ENCODE measurements at regions not wholly inside any gene's neighbourhood (a gene's known extent, or its start where the extent isn't known, plus 50 kb on each side); places are given as distances from the start of the nearest gene placed in this dataset.
A peak's percentile ranks its signal among the peaks of the same experiment; 100 is the strongest.

- no peak for TF ChIP-seq CTCF (IDR thresholded peaks at IDR 0.05)
- Mint-ChIP-seq H3K27me3 (ENCODE audit: low read depth, poor library complexity) (peaks cover 8% of the 10 kb centered on the region), H3K27ac (no peak overlapping the region), H3K4me3 (no peak overlapping the region), H3K36me3 (ENCODE audit: low read depth) (no peaks in the 10 kb centered on the region), H3K4me1 (peaks cover 5% of the 10 kb centered on the region), H3K9me3 (no peaks in the 10 kb centered on the region)
- DNase-seq = no peak
Observed at GRCh38 chr1:87588495-87588894, 259.8 kb downstream of the LMO4 start.

DNA sequence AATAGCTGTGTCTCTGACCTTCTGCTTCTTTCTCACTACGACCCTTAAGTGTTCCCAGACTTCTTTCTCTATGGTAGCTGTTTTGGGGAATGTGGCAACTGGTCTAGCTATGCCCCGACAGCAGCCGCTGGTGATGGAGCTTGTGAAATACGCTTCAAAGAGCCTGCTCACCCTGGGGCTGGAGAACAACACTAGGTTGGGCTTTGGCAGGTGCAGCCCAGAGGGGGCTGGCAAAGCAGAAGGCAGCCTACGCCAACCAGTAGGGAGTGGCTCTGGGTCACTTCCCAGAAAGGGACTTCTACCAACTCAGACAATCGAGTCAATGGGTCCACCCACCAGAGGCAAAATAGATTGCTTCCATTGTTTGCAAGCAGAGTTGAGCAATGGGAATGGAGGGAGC, 262.8 kb downstream of the LMO4 start:
- TF ChIP-seq CTCF (IDR thresholded peaks at IDR 0.05) = no peak
- H3K4me1 Mint-ChIP-seq = peaks cover 13% of the 10 kb centered on the region
- H3K9me3 Mint-ChIP-seq = no peaks in the 10 kb centered on the region
- peaks cover 3% of the 10 kb centered on the region for H3K27me3 Mint-ChIP-seq (ENCODE audit: low read depth, poor library complexity)
- H3K4me3 Mint-ChIP-seq = no peak overlapping the region
- DNase-seq = no peak
- no peaks in the 10 kb centered on the region for H3K36me3 Mint-ChIP-seq (ENCODE audit: low read depth)
- no peak overlapping the region for H3K27ac Mint-ChIP-seq

- DNase-seq = no peak
- Mint-ChIP-seq H3K4me1 (peaks cover 17% of the 10 kb centered on the region), H3K36me3 (ENCODE audit: low read depth) (no peaks in the 10 kb centered on the region), H3K27me3 (ENCODE audit: low read depth, poor library complexity) (peaks cover 3% of the 10 kb centered on the region), H3K4me3 (no peak overlapping the region), H3K27ac (no peak overlapping the region), H3K9me3 (no peaks in the 10 kb centered on the region)
- TF ChIP-seq CTCF (IDR thresholded peaks at IDR 0.05) = no peak
Observed at GRCh38 chr1:87592156-87592555, 263.5 kb downstream of the LMO4 start.

DNA sequence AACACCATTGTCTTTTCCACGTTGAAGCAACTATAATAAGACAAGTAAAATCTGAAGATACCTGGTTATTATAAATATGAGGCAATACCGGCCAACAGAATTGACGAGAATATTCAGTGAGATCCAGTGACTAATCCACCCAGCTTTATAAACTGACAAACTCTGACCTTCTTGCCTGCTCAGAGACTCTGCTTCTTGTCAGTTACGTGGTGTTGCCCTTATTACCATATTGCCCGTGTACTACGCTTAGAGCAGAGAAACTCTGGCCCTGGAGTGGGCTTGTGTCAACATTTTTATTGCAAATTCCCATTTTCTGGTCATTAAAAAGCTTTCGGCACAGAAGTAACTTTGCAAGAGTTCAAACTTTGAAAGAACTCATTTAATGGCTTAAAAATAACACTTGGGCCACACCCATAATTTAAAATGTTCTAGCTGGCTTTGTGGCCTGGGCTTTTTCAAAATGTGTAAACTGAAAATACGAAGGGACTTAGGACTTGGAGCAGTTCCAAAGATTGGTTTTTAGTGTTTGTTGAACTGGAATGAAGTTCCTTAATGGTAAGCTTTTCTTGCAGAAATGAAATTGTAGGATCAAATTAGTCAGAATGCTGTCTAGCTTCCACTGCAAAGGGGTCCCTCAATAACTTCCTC, 266.2 kb downstream of the LMO4 start:
- no peak overlapping the region for H3K4me3 Mint-ChIP-seq
- no peaks in the 10 kb centered on the region for H3K36me3 Mint-ChIP-seq (ENCODE audit: low read depth)
- H3K27ac Mint-ChIP-seq = no peak overlapping the region
- H3K9me3 Mint-ChIP-seq = no peaks in the 10 kb centered on the region
- no peak for TF ChIP-seq CTCF (IDR thresholded peaks at IDR 0.05)
- no peak for DNase-seq
- H3K27me3 Mint-ChIP-seq (ENCODE audit: low read depth, poor library complexity) = peaks cover 3% of the 10 kb centered on the region
- H3K4me1 Mint-ChIP-seq = peaks cover 43% of the 10 kb centered on the region

GRCh38 chr1:87595384-87595781, 266.7 kb downstream of the LMO4 start:
- Mint-ChIP-seq H3K4me1 (peaks cover 43% of the 10 kb centered on the region), H3K27me3 (ENCODE audit: low read depth, poor library complexity) (peaks cover 3% of the 10 kb centered on the region)

More at GRCh38 chr1:87595384-87595781, 266.7 kb downstream of the LMO4 start:
- Mint-ChIP-seq H3K36me3 (ENCODE audit: low read depth) (no peaks in the 10 kb centered on the region), H3K27ac (peak overlapping the region; percentile 49), H3K9me3 (no peaks in the 10 kb centered on the region), H3K4me3 (no peak overlapping the region)
- no peak for DNase-seq
- no peak for TF ChIP-seq CTCF (IDR thresholded peaks at IDR 0.05)
